Dendritic cell treated with granulocyte-macrophage colony-stimulating factor and Interleukin-4, amounts not matched to agents 40 ng/mL and 50 ng/mL, for 4 days (primary cell): ENCODE measurements at regions not wholly inside any gene's neighbourhood (a gene's known extent, or its start where the extent isn't known, plus 50 kb on each side); places are given as distances from the start of the nearest gene placed in this dataset.
"Not testable (repeated sequence)": the region's sequence is repeated elsewhere in the genome, so short reads cannot be mapped to it uniquely, and the experiment has no call there.

Source experiments
- H3K27ac Mint-ChIP-seq: one replicate; pipeline ENCODE4 v1.8.0; 2022; ENCODE audit warnings: mild to moderate bottlenecking, mixed read lengths
- H3K27me3 Mint-ChIP-seq: one replicate; pipeline ENCODE4 v1.8.0; 2022; ENCODE audit warnings: mild to moderate bottlenecking, mixed read lengths
- H3K36me3 Mint-ChIP-seq: one replicate; pipeline ENCODE4 v1.8.0; 2022; ENCODE audit warnings: low read depth, mixed read lengths
- H3K4me1 Mint-ChIP-seq: one replicate; pipeline ENCODE4 v1.8.0; 2022; ENCODE audit warnings: low read depth, mixed read lengths
- H3K4me3 Mint-ChIP-seq: one replicate; pipeline ENCODE4 v1.8.0; 2022; ENCODE audit warnings: mild to moderate bottlenecking, moderate library complexity, mixed read lengths
- H3K9me3 Mint-ChIP-seq: one replicate; pipeline ENCODE4 v1.8.0; 2022; ENCODE audit warnings: mixed read lengths
- intact Hi-C: fragments of 100-400 bp; cut with micrococcal nuclease; formaldehyde crosslinking; loops from one replicate; pipeline ENCODE4 v1.15.0; 2022

- Mint-ChIP-seq H3K36me3 (no peaks in the 10 kb centered on the region), H3K4me3 (no peak overlapping the region), H3K9me3 (no peaks in the 10 kb centered on the region), H3K27me3 (no peaks in the 10 kb centered on the region), H3K4me1 (no peaks in the 10 kb centered on the region), H3K27ac (no peak overlapping the region)
- intact Hi-C loops = no loop called here
Observed at GRCh38 chr4:135515295-135515694, 1313.7 kb upstream of the PABPC4L start.

GRCh38 chr4:135510582-135510981, 1309.0 kb upstream of the PABPC4L start:
- Mint-ChIP-seq H3K27ac (no peak overlapping the region), H3K27me3 (no peaks in the 10 kb centered on the region), H3K36me3 (no peaks in the 10 kb centered on the region), H3K4me1 (no peaks in the 10 kb centered on the region), H3K4me3 (no peak overlapping the region), H3K9me3 (no peaks in the 10 kb centered on the region)
- intact Hi-C loops = no loop called here

GRCh38 chr4:135508006-135508714, 1306.6 kb upstream of the PABPC4L start:
- Mint-ChIP-seq H3K4me1 (no peaks in the 10 kb centered on the region), H3K36me3 (no peaks in the 10 kb centered on the region), H3K27ac (no peak overlapping the region), H3K4me3 (no peak overlapping the region), H3K9me3 (no peaks in the 10 kb centered on the region), H3K27me3 (no peaks in the 10 kb centered on the region)
- intact Hi-C loops = no loop called here

GRCh38 chr4:135497563-135498152, 1296.1 kb upstream of the PABPC4L start:
- Mint-ChIP-seq H3K27me3 (no peaks in the 10 kb centered on the region), H3K9me3 (no peaks in the 10 kb centered on the region), H3K4me1 (no peaks in the 10 kb centered on the region), H3K36me3 (no peaks in the 10 kb centered on the region), H3K4me3 (no peak overlapping the region), H3K27ac (no peak overlapping the region)
- intact Hi-C loops = no loop called here

GRCh38 chr4:135492439-135492838, 1290.8 kb upstream of the PABPC4L start:
- no peaks in the 10 kb centered on the region for H3K27me3 Mint-ChIP-seq
- no peaks in the 10 kb centered on the region for H3K9me3 Mint-ChIP-seq

GRCh38 chr4:135485371-135485770, 1283.8 kb upstream of the PABPC4L start:
- no peak overlapping the region for H3K4me3 Mint-ChIP-seq
- intact Hi-C loops = no loop called here

More at GRCh38 chr4:135492439-135492838, 1290.8 kb upstream of the PABPC4L start:
- intact Hi-C loops = no loop called here
- H3K27ac Mint-ChIP-seq = no peak overlapping the region
- H3K36me3 Mint-ChIP-seq = no peaks in the 10 kb centered on the region
- H3K4me3 Mint-ChIP-seq = no peak overlapping the region
- no peaks in the 10 kb centered on the region for H3K4me1 Mint-ChIP-seq

GRCh38 chr4:135476272-135476671, 1274.7 kb upstream of the PABPC4L start:
- Mint-ChIP-seq H3K27ac (no peak overlapping the region), H3K4me1 (no peaks in the 10 kb centered on the region), H3K27me3 (no peaks in the 10 kb centered on the region), H3K4me3 (no peak overlapping the region), H3K9me3 (peaks cover 18% of the 10 kb centered on the region), H3K36me3 (no peaks in the 10 kb centered on the region)
- intact Hi-C loops = no loop called here

More at GRCh38 chr4:135485371-135485770, 1283.8 kb upstream of the PABPC4L start:
- Mint-ChIP-seq H3K4me1 (no peaks in the 10 kb centered on the region), H3K9me3 (no peaks in the 10 kb centered on the region), H3K27me3 (no peaks in the 10 kb centered on the region), H3K36me3 (no peaks in the 10 kb centered on the region), H3K27ac (no peak overlapping the region)

GRCh38 chr4:135464311-135464710, 1262.7 kb upstream of the PABPC4L start:
- intact Hi-C loops = no loop called here
- H3K36me3 Mint-ChIP-seq = no peaks in the 10 kb centered on the region

GRCh38 chr4:135447598-135447997, 1246.0 kb upstream of the PABPC4L start:
- intact Hi-C loops, H3K36me3 Mint-ChIP-seq, H3K9me3 Mint-ChIP-seq, H3K27ac Mint-ChIP-seq, H3K4me3 Mint-ChIP-seq, H3K27me3 Mint-ChIP-seq, H3K4me1 Mint-ChIP-seq: not testable (repeated sequence)

More at GRCh38 chr4:135464311-135464710, 1262.7 kb upstream of the PABPC4L start:
- H3K27me3 Mint-ChIP-seq = no peaks in the 10 kb centered on the region
- H3K9me3 Mint-ChIP-seq = peaks cover 3% of the 10 kb centered on the region
- no peak overlapping the region for H3K4me3 Mint-ChIP-seq
- H3K4me1 Mint-ChIP-seq = no peaks in the 10 kb centered on the region
- H3K27ac Mint-ChIP-seq = no peak overlapping the region

GRCh38 chr4:135434936-135435335, 1233.3 kb upstream of the PABPC4L start:
- Mint-ChIP-seq H3K9me3 (peaks cover 1% of the 10 kb centered on the region), H3K27me3 (no peaks in the 10 kb centered on the region), H3K4me3 (no peak overlapping the region), H3K27ac (no peak overlapping the region), H3K36me3 (no peaks in the 10 kb centered on the region), H3K4me1 (no peaks in the 10 kb centered on the region)
- intact Hi-C loops = no loop called here

- intact Hi-C loops = no loop called here
- Mint-ChIP-seq H3K4me1 (no peaks in the 10 kb centered on the region), H3K36me3 (no peaks in the 10 kb centered on the region), H3K9me3 (no peaks in the 10 kb centered on the region), H3K27me3 (no peaks in the 10 kb centered on the region), H3K27ac (no peak overlapping the region), H3K4me3 (no peak overlapping the region)
Observed at GRCh38 chr4:135429528-135429927, 1227.9 kb upstream of the PABPC4L start.

- Mint-ChIP-seq H3K9me3 (peaks cover 7% of the 10 kb centered on the region), H3K4me3 (no peak overlapping the region), H3K4me1 (no peaks in the 10 kb centered on the region), H3K27ac (no peak overlapping the region), H3K27me3 (no peaks in the 10 kb centered on the region), H3K36me3 (no peaks in the 10 kb centered on the region)
- intact Hi-C loops = no loop called here
Observed at GRCh38 chr4:135418353-135418752, 1216.8 kb upstream of the PABPC4L start.

GRCh38 chr4:135412213-135412612, 1210.6 kb upstream of the PABPC4L start:
- Mint-ChIP-seq H3K36me3 (no peaks in the 10 kb centered on the region), H3K4me1 (no peaks in the 10 kb centered on the region), H3K4me3 (no peak overlapping the region), H3K9me3 (peaks cover 17% of the 10 kb centered on the region), H3K27me3 (no peaks in the 10 kb centered on the region), H3K27ac (no peak overlapping the region)
- intact Hi-C loops = no loop called here

GRCh38 chr4:135411251-135411650, 1209.7 kb upstream of the PABPC4L start:
- no peaks in the 10 kb centered on the region for H3K27me3 Mint-ChIP-seq
- intact Hi-C loops = no loop called here
- peaks cover 27% of the 10 kb centered on the region for H3K9me3 Mint-ChIP-seq
- no peak overlapping the region for H3K4me3 Mint-ChIP-seq
- no peaks in the 10 kb centered on the region for H3K36me3 Mint-ChIP-seq
- H3K27ac Mint-ChIP-seq = no peak overlapping the region
- H3K4me1 Mint-ChIP-seq = no peaks in the 10 kb centered on the region

GRCh38 chr4:135409261-135409660, 1207.7 kb upstream of the PABPC4L start:
- H3K36me3 Mint-ChIP-seq, H3K4me1 Mint-ChIP-seq, H3K27me3 Mint-ChIP-seq, H3K4me3 Mint-ChIP-seq, H3K27ac Mint-ChIP-seq, intact Hi-C loops: not testable (repeated sequence)
- peaks cover 35% of the 10 kb centered on the region for H3K9me3 Mint-ChIP-seq
